Kasumi-1 (cell line): ENCODE measurements at regions not wholly inside any gene's neighbourhood (a gene's known extent, or its start where the extent isn't known, plus 50 kb on each side); places are given as distances from the start of the nearest gene placed in this dataset.

Experiments used
- DNase-seq, 2 experiments: peaks; one replicate each; lab custom pipeline; 2025; lab: John Stamatoyannopoulos, UW

- DNase-seq, result no peak
These were observed 207.0 kb upstream of the ZNF462 start for GRCh38 chr9:106655966-106656365.

GRCh38 chr9:106657926-106658325 is 205.0 kb upstream of the ZNF462 start:
- peak; percentile 45 to 57 for DNase-seq

GRCh38 chr9:106668534-106668933 is 194.4 kb upstream of the ZNF462 start:
- DNase-seq, result no peak

- no peak for DNase-seq
These were observed 193.1 kb upstream of the ZNF462 start for GRCh38 chr9:106669835-106670234.

- no peak for DNase-seq
These were observed 192.5 kb upstream of the ZNF462 start for GRCh38 chr9:106670418-106670817.

- no peak for DNase-seq
These were observed 187.2 kb upstream of the ZNF462 start for GRCh38 chr9:106675780-106676179.

GRCh38 chr9:106677374-106677773 is 185.6 kb upstream of the ZNF462 start:
- no peak for DNase-seq

GRCh38 chr9:106677830-106678229 is 185.1 kb upstream of the ZNF462 start:
- no peak for DNase-seq

GRCh38 chr9:106678273-106678672 is 184.7 kb upstream of the ZNF462 start:
- DNase-seq, result no peak

GRCh38 chr9:106682420-106682819 is 180.5 kb upstream of the ZNF462 start:
- no peak for DNase-seq

- no peak for DNase-seq
These were observed 179.5 kb upstream of the ZNF462 start for GRCh38 chr9:106683454-106683853.

GRCh38 chr9:106684940-106685695 is 177.8 kb upstream of the ZNF462 start:
- DNase-seq, result no peak

GRCh38 chr9:106689089-106689488 is 173.9 kb upstream of the ZNF462 start:
- no peak for DNase-seq

GRCh38 chr9:106691627-106692026 is 171.3 kb upstream of the ZNF462 start:
- no peak for DNase-seq

GRCh38 chr9:106693558-106693957 is 169.4 kb upstream of the ZNF462 start:
- DNase-seq, result no peak

- no peak for DNase-seq
These were observed 166.2 kb upstream of the ZNF462 start for GRCh38 chr9:106696804-106697203.

- no peak for DNase-seq
These were observed 165.6 kb upstream of the ZNF462 start for GRCh38 chr9:106697390-106697749.

- DNase-seq, result no peak
These were observed 165.0 kb upstream of the ZNF462 start for GRCh38 chr9:106697750-106698502.

GRCh38 chr9:106700676-106701075 is 162.3 kb upstream of the ZNF462 start:
- no peak for DNase-seq

GRCh38 chr9:106701611-106702010 is 161.4 kb upstream of the ZNF462 start:
- no peak for DNase-seq

- DNase-seq, result no peak
These were observed 158.8 kb upstream of the ZNF462 start for GRCh38 chr9:106704056-106704615.

GRCh38 chr9:106707291-106707690 is 155.7 kb upstream of the ZNF462 start:
- DNase-seq, result no peak
